GM23338 (cell line): ENCODE measurements at regions not wholly inside any gene's neighbourhood (a gene's known extent, or its start where the extent isn't known, plus 50 kb on each side); places are given as distances from the start of the nearest gene placed in this dataset.

Source experiments
- ATAC-seq: fragments of 200-7000 bp; cut with Tn5 transposase; 3 replicates; pipeline ENCODE4 v1.9.1; 2020
- DNase-seq: peaks from one replicate; pipeline ENCODE4 v3.0.0-alpha.2; 2015; ENCODE audit warnings: low spot score
- H2AFZ ChIP-seq: fragments of 200-600 bp; sonication (generic); 2 replicates; pipeline ENCODE4 v1.8.0; 2016; ENCODE audit warnings: antibody characterized with exemption, mild to moderate bottlenecking, moderate library complexity
- H3F3A ChIP-seq: fragments of 200-600 bp; sonication (generic); replicated peaks from 2 replicates; pipeline ENCODE4 v1.8.0; 2017; ENCODE audit warnings: antibody characterized with exemption, mixed run types, low read depth
- H3K27ac ChIP-seq: fragments of 200-600 bp; sonication (generic); 2 replicates; pipeline ENCODE4 v1.6.1; 2016; ENCODE audit warnings: low read depth
- H3K27me3 ChIP-seq: fragments of 200-600 bp; sonication (generic); 2 replicates; pipeline ENCODE4 v1.8.0; 2016; ENCODE audit warnings: mild to moderate bottlenecking, mixed run types, moderate library complexity; ENCODE audit not compliant: insufficient read depth
- H3K36me3 ChIP-seq: fragments of 200-600 bp; sonication (generic); 2 replicates; pipeline ENCODE4 v1.8.0; 2016; ENCODE audit warnings: mild to moderate bottlenecking; ENCODE audit not compliant: insufficient read depth
- H3K4me1 ChIP-seq: fragments of 200-600 bp; sonication (generic); 2 replicates; pipeline ENCODE4 v1.8.0; 2016; ENCODE audit warnings: mild to moderate bottlenecking, moderate library complexity; ENCODE audit not compliant: insufficient read depth
- H3K4me2 ChIP-seq: fragments of 200-600 bp; sonication (generic); 2 replicates; pipeline ENCODE4 v1.7.1; 2017; ENCODE audit warnings: mixed run types
- H3K4me3 ChIP-seq: fragments of 200-600 bp; sonication (generic); 2 replicates; pipeline ENCODE4 v1.6.1; 2016; ENCODE audit warnings: mixed run types
- H3K79me2 ChIP-seq: fragments of 200-600 bp; sonication (generic); replicated peaks from 2 replicates; pipeline ENCODE4 v1.8.0; 2017; ENCODE audit warnings: mild to moderate bottlenecking; ENCODE audit not compliant: insufficient read depth
- H3K9me2 ChIP-seq: fragments of 200-600 bp; sonication (generic); 2 replicates; pipeline ENCODE4 v1.8.0; 2017; ENCODE audit not compliant: insufficient read depth
- H4K20me1 ChIP-seq: fragments of 200-600 bp; sonication (generic); replicated peaks from 2 replicates; pipeline ENCODE4 v1.8.0; 2017; ENCODE audit warnings: mild to moderate bottlenecking; ENCODE audit not compliant: insufficient read depth
- H3K27ac Mint-ChIP-seq: 2 replicates; pipeline ENCODE4 v1.8.0; 2020; ENCODE audit warnings: inconsistent platforms, mild to moderate bottlenecking, moderate library complexity, mixed read lengths
- H3K27me3 Mint-ChIP-seq: 3 replicates; pipeline ENCODE4 v1.8.0; 2022; ENCODE audit warnings: low read depth, mild to moderate bottlenecking, moderate library complexity, mixed read lengths, inconsistent platforms; ENCODE audit not compliant: insufficient read depth, poor library complexity
- H3K36me3 Mint-ChIP-seq: 3 replicates; pipeline ENCODE4 v1.8.0; 2021; ENCODE audit warnings: low read depth, mild to moderate bottlenecking, inconsistent platforms, moderate library complexity, mixed read lengths
- H3K4me1 Mint-ChIP-seq: 3 replicates; pipeline ENCODE4 v1.8.0; 2020; ENCODE audit warnings: mild to moderate bottlenecking, inconsistent platforms, mixed read lengths
- H3K4me3 Mint-ChIP-seq: 3 replicates; pipeline ENCODE4 v1.8.0; 2021; ENCODE audit warnings: moderate library complexity, mild to moderate bottlenecking, inconsistent platforms, mixed read lengths
- H3K9me3 Mint-ChIP-seq: 3 replicates; pipeline ENCODE4 v1.8.0; 2020; ENCODE audit warnings: moderate library complexity, mild to moderate bottlenecking, inconsistent platforms, mixed read lengths
- CREB1 ChIP-seq: fragments of 250-450 bp; sonication (Bioruptor Pico); IDR thresholded peaks from 2 replicates; pipeline ENCODE4 v1.5.0; 2020; ENCODE audit warnings: low read depth, mild to moderate bottlenecking, moderate library complexity
- CTCF ChIP-seq, 2 experiments: fragments of 200-600 bp in 1 of 2; sonication (generic) in 1 of 2; conservative IDR thresholded peaks; 2 replicates each; pipeline versions ENCODE4 v1.5.1 to v1.6.1; 2016 to 2017; ENCODE audit warnings: antibody characterized with exemption in 2 of 2, low read depth in 2 of 2, mild to moderate bottlenecking in 2 of 2, moderate library complexity in 1 of 2
- ETS1 ChIP-seq: IDR thresholded peaks from 2 replicates; pipeline ENCODE4 v1.6.1; 2016; ENCODE audit warnings: antibody characterized with exemption
- EZH2 ChIP-seq: fragments of 200-600 bp; sonication (generic); IDR thresholded peaks from one replicate; pipeline ENCODE4 v1.8.0; 2017; ENCODE audit warnings: antibody characterized with exemption, mild to moderate bottlenecking, low read depth; ENCODE audit not compliant: unreplicated experiment
- EZH2phosphoT487 ChIP-seq: fragments of 200-600 bp; sonication (generic); IDR thresholded peaks from one replicate; pipeline ENCODE4 v1.8.1; 2018; ENCODE audit warnings: antibody characterized with exemption; ENCODE audit not compliant: unreplicated experiment
- JUNB ChIP-seq: IDR thresholded peaks from one replicate; pipeline ENCODE4 v1.6.1; 2016; ENCODE audit warnings: antibody characterized with exemption; ENCODE audit not compliant: unreplicated experiment
- NANOG ChIP-seq: IDR thresholded peaks from 2 replicates; pipeline ENCODE4 v1.6.1; 2016; ENCODE audit warnings: antibody characterized with exemption, borderline replicate concordance
- POLR2AphosphoS5 ChIP-seq: IDR thresholded peaks from 2 replicates; pipeline ENCODE4 v1.6.1; 2016; ENCODE audit warnings: antibody characterized with exemption, low read depth
- REST ChIP-seq: IDR thresholded peaks from one replicate; pipeline ENCODE4 v1.6.1; 2018; ENCODE audit warnings: antibody characterized with exemption; ENCODE audit not compliant: unreplicated experiment
- STAT1 ChIP-seq: IDR thresholded peaks from one replicate; pipeline ENCODE4 v1.6.1; 2016; ENCODE audit warnings: antibody characterized with exemption; ENCODE audit not compliant: unreplicated experiment
- ZNF114 ChIP-seq: fragments of 250-450 bp; sonication (Bioruptor Pico); IDR thresholded peaks from 2 replicates; pipeline ENCODE4 v1.5.0; 2020; ENCODE audit warnings: mild to moderate bottlenecking, moderate library complexity
- ZNF331 ChIP-seq: fragments of 250-450 bp; sonication (Bioruptor Pico); IDR thresholded peaks from 2 replicates; pipeline ENCODE4 v1.5.0; 2020; ENCODE audit warnings: low read depth, mild to moderate bottlenecking, moderate library complexity

DNA sequence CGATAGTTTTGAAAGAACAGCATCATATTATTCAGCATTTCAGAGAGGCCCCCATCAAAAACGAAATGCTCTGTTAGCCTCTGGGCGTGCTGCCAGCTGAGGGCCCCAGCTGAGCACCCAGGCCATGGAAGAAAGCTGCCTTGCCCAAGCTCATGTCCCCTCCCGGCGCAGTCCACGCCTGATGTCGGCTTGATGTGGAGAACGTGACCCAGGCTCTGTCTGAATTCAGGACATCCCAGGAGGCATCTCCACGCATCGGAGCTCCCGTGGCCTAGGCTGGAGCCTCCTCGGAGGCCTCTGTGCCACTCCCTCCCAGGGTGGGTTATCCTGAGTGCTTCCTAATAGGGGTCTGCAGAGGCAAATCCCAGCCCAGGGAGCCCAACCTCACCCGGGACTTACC, 218.3 kb upstream of the AKR1E2 start (continued):
- TF ChIP-seq ETS1 (no peak), JUNB (no peak), STAT1 (no peak), ZNF114 (CRISPR knock-in tag) (no peak), CREB1 (CRISPR knock-in tag) (no peak), ZNF331 (CRISPR knock-in tag) (no peak), REST (no peak)

DNA sequence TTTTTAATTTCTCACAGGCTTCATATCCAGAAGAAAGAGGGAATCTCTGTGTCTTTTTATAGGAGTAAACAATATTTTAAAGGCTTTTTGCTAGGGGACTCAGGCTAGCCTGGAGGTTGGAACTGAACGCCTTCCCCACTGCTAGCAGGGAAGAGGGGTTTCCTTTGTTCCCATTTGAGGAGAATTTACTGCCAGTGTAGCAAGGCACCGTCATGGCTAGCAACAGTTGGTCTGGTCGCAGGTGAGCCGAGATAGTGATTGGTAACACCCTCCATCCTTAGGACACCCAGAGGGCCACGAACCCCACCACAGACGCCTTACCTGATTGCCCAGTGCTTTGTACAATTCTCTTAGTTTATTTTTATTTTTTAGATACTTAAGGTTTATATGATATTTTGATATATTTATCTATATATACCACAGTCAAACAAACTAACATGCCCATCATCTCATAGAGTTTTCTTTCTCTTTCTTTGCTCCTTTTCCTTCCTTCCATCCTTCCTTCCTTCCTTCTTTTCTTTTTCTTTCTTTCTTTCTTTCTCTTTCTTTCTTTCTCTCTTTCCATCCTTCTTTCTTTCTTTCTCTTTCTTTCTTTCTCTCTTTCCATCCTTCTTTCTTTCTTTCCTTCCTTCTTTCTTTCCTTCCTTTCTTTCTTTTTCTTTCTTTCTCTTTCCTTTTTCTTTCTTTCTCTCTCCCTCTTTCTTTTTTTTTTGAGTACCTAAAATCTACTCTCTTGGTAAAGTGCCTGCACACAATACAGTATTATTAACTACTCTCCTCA, 219.0 kb upstream of the AKR1E2 start:
- no peaks in the 10 kb centered on the region for H3K79me2 ChIP-seq
- peak; percentile 56; the same call in 2 of the 3 replicates for ATAC-seq
- peak; percentile 8 for DNase-seq
- TF ChIP-seq EZH2 (no peak), CTCF (conservative IDR thresholded peaks at IDR 0.05; ENCODE audit: low read depth in 2 of 2) (no peak), REST (no peak), EZH2phosphoT487 (no peak), ZNF331 (CRISPR knock-in tag) (no peak), CREB1 (CRISPR knock-in tag) (no peak), JUNB (no peak), ZNF114 (CRISPR knock-in tag) (no peak), ETS1 (no peak), POLR2AphosphoS5 (no peak), STAT1 (no peak), NANOG (no peak)

More for the DNA sequence above, 219.0 kb upstream of the AKR1E2 start:
- H3K4me3 ChIP-seq = no peak overlapping the region
- H3K27me3 Mint-ChIP-seq = peaks cover 2% of the 10 kb centered on the region
- H3K9me2 ChIP-seq = no peaks in the 10 kb centered on the region
- no peak overlapping the region; the same call in 1 of the 2 replicates for H2AFZ ChIP-seq
- no peaks in the 10 kb centered on the region for H3F3A ChIP-seq
- no peaks in the 10 kb centered on the region for H3K36me3 ChIP-seq
- no peaks in the 10 kb centered on the region for H3K9me3 Mint-ChIP-seq
- no peaks in the 10 kb centered on the region for H3K4me1 ChIP-seq
- no peaks in the 10 kb centered on the region for H4K20me1 ChIP-seq
- H3K4me3 Mint-ChIP-seq = no peak overlapping the region
- H3K36me3 Mint-ChIP-seq = no peaks in the 10 kb centered on the region
- no peak overlapping the region for H3K4me2 ChIP-seq
- no peak overlapping the region for H3K27ac Mint-ChIP-seq
- no peak overlapping the region for H3K27ac ChIP-seq
- H3K27me3 ChIP-seq = no peaks in the 10 kb centered on the region
- no peaks in the 10 kb centered on the region for H3K4me1 Mint-ChIP-seq
